ENCODE measurements at regions not wholly inside any gene's neighbourhood (a gene's known extent, or its start where the extent isn't known, plus 50 kb on each side); places are given as distances from the start of the nearest gene placed in this dataset.

DNA sequence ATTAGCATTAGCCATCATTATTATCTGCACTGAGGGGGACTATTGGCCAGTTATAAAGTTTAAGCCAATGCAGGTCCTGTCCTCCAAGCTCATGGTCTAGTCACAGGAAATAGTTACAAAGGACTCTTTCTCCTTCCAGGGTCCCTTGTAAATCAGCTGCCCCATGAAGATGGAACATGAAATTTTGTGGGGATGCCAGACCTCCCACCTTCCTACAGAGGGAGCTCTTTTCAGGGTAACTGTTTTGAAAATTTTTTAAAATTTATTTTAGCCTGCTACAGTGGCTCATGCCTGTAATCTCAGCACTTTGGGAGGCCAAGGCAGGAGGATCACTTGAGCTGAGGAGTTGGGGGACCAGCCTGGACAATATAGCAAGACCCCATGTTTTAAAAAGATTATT lies 124.4 kb upstream of the SLC34A2 start:
- DNase-seq, result no peak

DNA sequence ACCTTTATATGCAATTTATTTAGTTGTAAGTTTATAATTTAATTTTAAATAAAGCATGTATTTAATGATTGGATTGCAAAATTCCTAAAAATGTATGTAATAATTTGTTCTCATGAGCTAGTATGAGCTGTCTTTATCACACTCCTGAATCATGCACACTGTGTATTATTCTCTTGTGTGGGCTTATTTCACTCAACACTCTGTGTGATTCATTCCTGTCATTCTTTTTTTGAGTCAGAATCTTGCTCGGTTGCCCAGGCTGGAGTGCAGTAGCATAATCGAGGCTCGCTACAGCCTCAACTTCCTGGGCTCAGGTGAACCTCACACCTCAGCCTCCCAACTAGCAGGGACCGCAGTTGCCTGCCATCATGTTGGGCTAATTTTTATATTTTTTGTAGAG lies 123.1 kb upstream of the SLC34A2 start:
- no peak for DNase-seq

DNA sequence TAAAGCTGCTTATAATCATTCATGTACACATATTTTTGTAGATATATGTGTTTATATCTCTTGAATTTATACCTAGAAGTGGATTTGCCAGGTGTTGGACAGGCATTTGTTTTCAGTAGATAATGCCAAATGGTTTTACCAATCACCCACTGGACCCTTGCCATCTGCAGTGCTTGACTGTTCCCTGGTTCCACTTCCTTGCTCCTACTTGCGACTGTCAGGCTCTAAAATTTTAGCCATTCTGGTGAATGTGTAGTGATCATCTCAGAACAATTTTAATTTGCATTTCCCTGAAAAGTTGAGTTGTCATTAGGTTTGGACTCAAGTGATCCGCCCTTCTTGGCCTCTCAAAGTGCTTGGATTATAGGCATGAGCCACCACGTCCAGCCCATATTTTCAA lies 122.4 kb upstream of the SLC34A2 start:
- DNase-seq, result no peak

DNA sequence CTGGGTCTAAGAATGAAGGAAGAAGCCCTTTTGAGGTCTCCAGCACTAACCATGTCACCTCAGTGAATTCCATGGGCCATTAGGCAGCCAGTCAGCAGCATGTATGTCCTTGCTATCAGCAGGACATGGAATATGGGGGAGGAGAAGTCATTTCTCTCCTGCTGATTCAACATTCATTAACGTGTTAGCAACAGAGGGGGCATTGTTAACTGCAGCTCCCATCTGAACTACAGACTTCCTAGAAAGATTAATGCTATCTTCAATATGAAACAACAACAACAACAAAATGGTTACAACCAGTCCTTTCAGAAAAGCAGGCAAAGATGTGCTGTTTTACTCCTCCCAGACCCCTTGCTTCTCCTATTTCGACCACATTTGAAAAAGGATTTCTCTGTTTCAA lies 120.4 kb upstream of the SLC34A2 start:
- no peak for DNase-seq

DNA sequence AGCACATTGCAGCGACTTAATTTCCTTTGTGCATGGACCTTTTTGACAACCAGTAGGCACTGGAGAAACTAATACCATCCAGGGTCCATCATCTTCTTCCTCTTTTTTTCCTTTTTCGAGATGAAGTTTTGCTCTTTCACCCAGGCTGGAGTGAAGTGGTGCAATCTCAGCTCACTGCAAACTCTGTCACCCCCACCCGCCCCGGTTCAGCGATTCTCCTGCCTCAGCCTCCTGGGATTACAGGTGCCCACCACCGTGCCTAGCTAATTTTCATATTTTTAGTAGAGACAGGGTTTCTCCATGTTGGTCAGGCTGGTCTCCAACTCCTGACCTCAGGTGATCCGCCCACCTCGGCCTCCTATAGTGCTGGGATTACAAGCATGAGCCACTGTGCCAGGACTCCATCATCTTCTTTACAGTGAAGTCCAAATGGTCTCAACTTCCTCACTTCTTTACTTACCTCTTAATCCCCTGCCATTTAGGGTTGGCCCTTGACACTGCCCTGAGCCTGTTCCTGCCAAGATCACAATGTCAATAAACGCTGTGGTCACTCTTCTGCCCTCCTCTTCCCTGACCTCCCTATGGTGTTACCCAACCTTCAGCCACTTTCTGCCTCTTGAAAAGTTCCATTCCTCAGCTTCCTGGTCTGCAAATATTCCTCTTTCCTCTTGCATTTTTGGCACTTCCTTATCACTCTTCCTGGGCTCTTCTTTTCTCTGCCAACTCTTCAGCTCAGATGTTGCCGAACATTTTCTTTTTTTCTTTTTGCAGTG lies 119.8 kb upstream of the SLC34A2 start:
- no peak for DNase-seq

DNA sequence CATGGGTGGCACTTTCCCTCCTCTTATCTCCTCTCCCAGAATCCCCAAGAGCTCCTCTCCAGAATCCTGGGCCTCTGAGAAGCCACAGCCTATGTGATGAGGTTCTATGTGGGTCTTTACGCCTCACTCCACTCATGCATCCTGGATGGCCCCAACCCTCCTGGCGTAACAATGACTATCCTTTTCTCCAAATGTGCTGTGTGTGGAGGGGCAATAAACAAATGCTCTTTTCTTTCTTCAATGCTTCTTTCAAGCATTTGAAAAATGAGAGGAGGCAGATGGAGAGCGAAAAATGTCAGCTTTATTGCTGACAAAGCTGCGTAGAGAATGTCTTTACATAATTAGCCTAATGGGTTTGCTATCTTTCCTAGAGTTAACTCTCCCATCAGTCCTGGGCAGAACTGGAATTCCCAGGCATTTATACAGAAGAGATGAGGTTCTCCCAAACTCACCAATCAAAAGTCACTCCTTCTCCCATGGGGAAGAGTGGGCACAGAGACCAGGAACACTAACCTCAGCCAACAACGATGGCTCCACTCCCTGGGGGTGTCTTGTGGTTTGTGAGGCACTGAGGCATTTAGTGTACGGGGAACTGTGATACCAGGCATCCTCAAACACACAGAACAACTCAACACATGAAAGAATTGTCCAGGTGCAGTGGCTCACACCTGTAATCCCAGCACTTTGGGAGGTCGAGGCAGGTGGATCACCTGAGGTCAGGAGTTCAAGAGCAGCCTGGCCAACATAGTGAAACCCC lies 118.9 kb upstream of the SLC34A2 start:
- no peak for DNase-seq

DNA sequence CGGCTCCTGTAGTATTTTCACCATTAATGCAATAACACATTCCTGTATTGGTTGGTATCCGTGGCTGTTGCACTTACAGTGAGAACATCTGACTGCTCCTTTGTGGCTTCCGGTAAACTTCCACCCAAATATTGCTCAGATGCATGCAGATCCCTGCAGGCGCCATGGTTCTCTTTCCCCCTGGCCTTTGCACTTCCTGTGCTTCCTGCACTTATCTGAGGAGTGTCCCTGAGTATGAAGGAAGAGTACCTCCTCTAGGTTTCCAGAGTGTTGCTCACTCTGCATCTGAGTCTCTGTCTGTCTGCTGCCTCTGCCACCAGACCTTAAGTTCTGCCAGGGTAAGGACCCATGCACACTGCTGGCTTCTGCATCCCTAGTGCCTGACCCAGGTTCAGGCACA lies 117.2 kb upstream of the SLC34A2 start:
- DNase-seq, result no peak

DNA sequence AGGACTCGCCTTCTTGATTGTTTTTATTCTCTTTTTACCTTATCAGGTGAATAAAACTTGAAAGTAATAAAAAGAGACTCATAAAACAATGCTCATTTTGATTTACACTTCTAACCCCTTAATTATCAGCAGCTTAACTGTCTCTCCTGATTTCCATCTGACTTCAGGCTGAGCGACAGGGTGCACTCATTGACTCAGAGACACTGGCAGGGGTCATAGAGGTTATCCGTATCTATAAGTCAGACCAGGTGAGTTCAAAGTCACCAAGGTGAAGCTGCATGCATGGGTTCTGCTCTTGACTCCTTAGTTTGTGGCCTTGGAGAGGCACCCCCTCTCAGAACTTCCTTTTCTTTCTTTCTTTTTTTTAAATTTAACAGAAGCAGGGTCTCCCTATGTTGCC lies 116.4 kb upstream of the SLC34A2 start:
- DNase-seq, result no peak

DNA sequence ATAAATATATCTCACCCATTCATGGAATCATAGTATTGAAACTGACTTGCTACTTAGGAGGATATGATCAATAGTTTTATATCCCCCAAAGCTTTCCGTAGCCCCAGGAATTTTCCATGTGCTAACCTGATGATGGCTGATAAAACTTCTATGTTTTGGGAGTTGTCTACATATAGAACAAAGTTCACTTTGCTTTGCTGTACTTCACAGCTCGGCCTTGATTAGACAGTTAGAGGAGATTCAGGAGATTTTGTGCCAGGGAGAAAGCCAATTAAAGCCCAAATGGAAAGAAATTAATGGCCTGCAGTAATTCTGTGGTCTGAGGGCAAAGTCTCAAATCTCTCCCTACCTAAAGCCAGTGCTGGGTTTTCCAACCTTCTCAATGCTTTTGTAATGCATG lies 114.9 kb upstream of the SLC34A2 start:
- DNase-seq, result no peak

DNA sequence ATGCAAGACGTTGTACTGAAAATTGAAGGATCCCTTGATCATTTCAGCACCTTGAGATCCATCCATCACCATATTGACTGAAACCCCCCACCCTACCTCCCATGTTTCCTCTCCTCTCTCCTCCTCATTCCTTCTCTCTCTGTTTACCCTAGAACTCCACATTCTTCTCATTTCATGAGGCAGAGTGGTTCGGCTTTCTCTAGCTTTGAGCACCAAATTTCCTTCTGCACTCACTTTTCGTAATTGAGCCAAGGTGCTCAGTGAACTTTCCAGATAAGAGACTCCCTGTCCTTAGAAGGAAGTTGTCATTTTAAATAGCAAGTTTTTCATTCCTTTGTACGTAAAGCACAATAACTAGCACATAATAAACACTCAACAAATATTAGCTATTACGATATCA lies 108.3 kb upstream of the SLC34A2 start:
- DNase-seq, result no peak

DNA sequence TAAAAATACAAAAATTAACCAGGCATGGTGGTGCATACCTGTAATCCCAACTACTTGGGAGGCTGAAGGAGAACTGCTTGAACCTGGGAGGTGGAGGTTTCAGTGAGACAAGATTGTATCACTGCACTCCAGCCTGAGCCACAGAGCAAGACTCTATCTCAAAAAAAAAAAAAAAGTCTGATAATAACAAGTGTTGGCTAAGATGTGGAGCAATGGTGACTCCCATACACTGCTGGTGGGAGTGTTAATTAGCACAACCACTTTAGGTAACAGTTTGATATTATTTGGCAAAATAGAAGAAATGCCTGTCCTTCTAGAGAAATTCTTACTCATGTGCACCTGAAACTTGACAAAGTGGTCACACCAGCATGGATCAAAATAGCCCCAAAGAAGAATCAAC lies 106.2 kb upstream of the SLC34A2 start:
- DNase-seq, result no peak

DNA sequence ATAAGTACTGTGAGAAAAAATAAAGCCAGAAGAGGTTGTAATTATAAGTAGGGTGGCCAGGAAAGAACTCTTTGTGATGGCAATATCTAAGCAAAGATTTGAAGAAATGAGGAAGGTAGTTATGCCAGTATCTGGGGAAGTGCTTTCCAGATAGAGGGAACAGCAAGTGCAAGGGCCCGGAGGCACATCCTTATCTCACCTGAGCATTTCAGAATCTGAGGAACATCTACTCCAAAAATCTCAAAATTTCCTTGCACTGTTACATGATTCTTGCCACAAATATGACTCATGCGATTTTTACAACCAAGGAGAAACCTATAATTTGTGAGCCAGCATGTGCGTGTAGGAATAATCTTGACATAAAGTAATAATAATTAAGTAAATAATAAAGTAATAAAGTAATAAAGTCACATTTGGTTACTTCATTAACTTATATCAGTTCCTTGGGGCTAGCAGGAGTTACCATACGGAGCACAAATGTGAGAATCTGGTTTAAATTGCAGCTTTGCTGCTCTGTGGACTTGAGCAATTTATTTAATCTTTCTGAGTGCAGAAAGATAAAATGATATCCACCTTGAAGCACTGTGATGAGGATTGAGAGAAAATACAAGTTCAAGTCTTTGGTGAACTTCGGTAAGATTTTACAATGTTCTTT lies 105.1 kb upstream of the SLC34A2 start:
- DNase-seq, result no peak

DNA sequence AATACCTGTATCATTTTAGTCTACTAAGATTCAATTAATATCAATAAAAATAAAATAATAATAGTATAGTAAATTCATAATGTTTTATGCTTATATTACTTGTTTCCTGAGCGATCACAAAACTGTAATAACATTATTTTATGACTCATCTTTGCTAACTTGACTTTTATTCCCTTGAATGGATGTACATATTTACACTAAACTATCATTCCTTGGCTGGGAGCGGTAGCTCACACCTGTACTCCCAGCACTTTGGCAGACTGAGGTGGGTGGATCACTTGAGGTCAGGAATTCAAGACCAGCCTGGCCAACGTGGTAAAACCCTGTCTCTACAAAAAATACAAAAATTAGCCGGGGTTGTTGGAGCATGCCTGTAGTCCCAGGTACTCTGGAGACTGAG lies 104.0 kb upstream of the SLC34A2 start:
- no peak for DNase-seq

DNA sequence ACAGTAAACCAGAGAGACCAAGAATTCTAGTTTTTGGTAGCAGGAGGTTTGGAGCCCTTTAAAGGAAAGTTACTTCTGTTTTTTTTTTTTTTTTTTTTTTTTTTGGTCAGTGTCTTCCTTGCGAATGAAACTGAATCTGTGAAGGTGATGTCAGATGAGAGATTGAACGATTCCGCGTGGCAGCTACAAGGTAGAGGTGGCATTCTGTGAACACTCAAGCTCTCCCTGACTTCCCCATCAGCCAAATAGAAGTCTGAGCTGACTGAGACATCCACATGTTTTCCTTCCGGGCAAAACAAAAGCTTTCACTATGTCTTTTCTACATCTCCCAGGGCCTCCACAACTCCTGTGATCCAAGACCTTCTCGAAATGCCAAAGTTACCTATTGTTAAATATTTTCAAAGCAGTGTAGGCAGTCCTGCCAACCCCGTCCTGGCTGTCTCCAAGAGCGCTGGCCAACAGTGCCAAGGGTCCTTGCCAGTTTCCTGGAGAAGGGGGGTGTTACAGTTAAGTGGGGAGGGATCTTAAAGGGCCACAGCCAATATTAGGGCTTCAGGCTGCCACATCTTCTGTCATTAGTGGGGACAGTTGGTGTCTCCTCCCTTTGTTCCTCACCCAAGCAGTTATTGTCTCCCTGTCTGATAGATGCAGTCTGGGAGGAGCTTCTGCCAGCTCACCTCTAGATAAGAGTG lies 102.9 kb upstream of the SLC34A2 start:
- no peak for DNase-seq

DNA sequence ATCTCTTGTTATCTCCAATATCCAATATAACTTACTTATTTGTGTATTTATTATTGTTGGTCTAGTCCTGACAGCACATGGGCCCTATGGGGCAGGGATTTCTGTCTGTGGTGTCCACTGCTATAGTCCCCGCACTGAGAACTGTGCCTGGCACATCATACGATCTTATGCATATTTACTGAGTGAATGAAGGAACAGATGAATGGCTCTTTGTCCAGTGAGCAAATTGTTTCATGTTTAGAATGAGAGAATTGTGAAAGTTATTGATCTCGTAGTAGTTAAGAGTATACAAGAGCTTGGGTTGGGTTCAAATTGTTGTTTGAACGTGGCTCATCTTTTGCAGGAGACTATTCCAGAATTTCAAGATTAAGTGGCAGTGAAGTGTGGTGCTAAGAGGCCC lies 96.1 kb upstream of the SLC34A2 start:
- no peak for DNase-seq

DNA sequence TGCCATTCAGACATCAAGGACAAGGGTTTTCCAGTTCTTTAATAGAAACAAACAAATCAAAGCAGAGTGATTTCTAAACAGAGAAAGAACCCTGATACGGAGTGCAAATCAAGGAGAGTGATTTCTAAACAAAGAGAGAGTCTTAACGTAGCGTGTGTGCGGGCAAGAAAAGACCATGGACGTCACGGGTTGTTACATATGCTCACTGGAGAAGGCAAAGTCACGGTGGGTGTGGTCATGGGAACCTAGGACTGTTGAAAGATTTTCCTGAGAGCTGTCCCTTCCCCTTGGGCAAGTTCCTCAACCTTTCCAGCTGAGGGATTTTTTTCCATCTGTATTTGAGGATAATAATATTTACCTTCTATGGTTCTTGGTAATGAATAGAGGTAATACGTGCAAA lies 95.0 kb upstream of the SLC34A2 start:
- DNase-seq, result no peak

DNA sequence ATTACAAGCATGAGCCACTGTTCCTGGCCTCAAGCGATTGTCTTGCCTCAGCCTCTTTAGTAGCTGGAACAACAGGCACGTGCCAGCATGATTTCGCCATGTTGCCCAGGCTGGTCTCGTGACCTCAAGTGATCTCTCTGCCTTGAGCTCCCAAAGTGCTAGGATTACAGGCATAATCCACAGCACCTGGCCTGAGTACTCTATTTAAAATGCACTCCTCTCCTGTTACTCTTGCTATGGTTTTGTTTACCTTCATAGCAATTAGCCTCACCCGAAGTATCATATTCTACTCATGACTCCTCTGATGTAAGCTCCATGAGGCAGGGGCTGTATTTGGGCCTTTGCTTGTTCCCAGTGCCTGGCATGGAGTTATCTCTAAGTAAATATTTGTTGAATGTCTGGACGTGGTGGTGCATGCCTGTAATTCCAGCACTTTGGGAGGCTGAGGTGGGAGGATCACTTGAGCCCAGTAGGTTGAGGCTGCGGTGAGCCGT lies 92.5 kb upstream of the SLC34A2 start:
- peak; percentile 14 to 63 for DNase-seq

DNA sequence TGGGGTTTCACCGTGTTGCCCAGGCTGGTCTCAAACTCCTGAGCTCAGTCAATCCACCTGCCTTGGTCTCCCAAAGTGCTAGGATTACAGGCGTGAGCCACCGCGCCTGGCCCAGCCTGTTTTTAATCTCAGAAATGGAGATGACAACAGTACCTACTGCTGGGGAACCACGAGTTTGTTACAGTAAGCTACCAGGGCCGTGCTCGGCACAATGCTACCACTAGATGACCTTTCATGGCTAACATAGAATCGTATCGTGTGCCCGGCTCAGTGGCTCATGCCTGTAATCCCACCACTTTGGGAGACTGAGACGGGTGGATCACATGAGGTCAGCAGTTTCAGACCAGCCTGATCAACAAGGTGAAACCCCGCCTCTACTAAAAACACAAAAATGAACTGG lies 90.8 kb upstream of the SLC34A2 start:
- no peak for DNase-seq

DNA sequence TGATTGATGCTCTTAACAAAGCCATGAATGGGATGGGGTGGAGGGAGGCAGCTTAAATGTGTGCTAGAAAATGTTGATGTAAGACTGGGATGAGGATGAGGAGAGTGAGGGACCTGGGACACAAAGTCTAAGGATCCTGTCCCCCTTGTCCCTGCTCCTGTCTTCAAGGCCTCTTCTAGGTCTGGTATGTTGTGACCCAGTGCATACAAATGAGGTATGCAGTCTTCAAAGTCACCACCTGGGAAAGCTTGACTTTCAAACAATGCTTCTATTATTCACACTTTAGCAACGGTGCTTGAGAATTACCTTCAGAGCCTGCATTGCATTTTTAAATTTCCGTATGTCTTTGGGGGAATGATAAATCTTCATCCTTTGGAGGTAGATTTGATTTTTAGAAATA lies 88.4 kb upstream of the SLC34A2 start:
- DNase-seq, result no peak

DNA sequence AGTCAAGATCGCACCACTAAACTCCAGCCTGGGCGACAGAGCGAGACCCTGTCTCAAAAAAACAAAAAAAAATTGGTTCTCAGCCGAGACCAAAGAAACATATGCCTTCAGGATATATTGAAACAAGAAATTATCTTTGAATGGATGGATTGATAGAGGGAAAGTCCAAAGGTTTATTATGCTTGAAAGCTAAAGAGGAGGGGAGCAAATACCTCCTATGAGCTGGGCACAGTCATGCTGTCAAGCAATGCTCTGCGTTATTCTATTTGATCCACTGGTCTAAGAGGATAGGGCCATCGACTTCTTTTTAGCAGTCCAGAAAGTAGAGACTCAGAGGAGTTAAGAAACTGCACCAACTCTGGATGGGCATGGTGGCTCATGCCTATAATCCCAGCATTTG lies 85.9 kb upstream of the SLC34A2 start:
- DNase-seq, result no peak

DNA sequence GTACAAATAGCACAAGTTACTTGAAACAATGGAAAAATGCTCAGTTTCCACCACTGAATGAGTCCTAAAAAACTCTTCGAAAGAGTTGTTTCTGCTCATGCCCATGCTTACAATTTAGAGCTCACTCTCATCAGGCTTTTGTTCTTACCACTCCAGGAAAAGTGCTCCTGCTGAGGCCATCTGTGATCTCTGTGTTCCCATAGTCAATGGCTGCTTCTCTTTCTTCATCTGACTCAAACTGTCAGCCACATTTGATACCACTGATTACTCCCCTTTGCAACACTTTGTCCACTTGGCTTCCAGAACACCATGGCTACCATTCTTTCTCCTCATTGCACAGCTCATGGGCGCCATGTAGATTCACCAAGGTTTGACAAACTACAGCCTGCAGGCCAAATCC lies 80.0 kb upstream of the SLC34A2 start:
- no peak for DNase-seq

DNA sequence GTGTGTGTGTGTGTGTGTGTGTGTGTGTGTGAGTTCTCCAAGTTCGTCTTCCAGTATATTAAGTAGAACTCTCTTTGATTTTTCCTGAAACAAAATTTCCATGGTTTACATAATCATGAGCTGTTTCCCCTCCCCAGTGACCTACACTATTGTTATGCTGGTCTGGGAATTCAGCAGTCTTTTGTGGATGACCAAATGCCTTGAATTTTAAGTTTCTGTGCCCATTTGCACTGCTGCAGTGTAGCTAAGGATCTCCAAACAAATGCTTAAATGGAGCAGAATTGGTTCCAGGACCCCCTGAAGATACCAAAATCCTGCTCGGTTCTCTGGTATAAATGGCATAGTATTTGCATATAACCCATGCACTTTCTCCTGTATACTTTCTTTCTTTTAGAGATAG lies 77.2 kb upstream of the SLC34A2 start:
- no peak for DNase-seq

All from NCI-H524 (cell line).